ENCODE measurements at regions not wholly inside any gene's neighbourhood (a gene's known extent, or its start where the extent isn't known, plus 50 kb on each side); places are given as distances from the start of the nearest gene placed in this dataset.

DNA sequence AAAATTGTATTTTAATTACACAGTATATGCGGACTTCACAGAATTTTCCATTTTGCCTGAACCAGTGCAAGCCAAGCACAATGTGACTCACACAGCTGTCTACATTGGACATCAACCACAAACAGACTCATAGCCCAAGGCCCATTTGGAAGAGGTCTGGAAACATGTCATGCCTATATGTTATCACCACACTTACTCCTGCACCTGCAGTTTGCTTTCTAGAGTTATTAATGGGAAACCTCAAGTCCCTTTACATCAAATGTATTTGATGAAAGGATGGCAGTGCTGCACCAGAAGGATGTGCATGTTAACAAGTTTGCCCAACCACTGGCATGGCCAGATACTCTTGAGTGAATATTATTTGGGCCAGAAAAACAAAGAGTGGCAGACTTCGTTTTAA is 548.9 kb upstream of the CDH2 start:
- Mint-ChIP-seq H3K9me3 (ENCODE audit: low read depth) (peaks cover 2% of the 10 kb centered on the region), H3K36me3 (ENCODE audit: low read depth) (no peaks in the 10 kb centered on the region), H3K4me3 (ENCODE audit: unreplicated experiment) (no peak overlapping the region), H3K27ac (ENCODE audit: unreplicated experiment) (no peak overlapping the region), H3K4me1 (ENCODE audit: low read depth) (peaks cover 11% of the 10 kb centered on the region), H3K27me3 (ENCODE audit: low read depth) (no peaks in the 10 kb centered on the region)
- no peak for DNase-seq (ENCODE audit: low spot score)
- TF ChIP-seq, protein P1, sequence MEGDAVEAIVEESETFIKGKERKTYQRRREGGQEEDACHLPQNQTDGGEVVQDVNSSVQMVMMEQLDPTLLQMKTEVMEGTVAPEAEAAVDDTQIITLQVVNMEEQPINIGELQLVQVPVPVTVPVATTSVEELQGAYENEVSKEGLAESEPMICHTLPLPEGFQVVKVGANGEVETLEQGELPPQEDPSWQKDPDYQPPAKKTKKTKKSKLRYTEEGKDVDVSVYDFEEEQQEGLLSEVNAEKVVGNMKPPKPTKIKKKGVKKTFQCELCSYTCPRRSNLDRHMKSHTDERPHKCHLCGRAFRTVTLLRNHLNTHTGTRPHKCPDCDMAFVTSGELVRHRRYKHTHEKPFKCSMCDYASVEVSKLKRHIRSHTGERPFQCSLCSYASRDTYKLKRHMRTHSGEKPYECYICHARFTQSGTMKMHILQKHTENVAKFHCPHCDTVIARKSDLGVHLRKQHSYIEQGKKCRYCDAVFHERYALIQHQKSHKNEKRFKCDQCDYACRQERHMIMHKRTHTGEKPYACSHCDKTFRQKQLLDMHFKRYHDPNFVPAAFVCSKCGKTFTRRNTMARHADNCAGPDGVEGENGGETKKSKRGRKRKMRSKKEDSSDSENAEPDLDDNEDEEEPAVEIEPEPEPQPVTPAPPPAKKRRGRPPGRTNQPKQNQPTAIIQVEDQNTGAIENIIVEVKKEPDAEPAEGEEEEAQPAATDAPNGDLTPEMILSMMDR (IDR thresholded peaks at IDR 0.05) = no peak

DNA sequence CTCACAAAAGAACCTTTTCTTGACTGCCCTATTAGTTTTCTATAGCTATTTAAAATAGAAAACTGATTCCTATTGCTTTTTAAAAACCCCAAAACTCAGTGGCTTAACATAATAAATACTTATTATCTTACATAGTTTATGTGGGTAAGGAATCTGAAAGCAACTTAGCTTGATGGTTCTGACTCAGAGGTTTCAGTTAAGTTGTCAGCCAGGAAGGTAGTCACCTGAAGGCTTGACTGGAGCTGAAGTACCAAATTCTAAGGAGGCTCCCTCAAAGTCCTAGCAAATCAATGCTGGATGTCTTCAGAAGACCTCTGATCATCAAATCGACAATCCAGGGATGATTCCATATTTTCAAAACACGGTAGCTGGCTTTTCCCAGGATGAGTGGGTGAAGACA is 546.6 kb upstream of the CDH2 start:
- TF ChIP-seq, protein P1 (IDR thresholded peaks at IDR 0.05) = no peak
- Mint-ChIP-seq H3K36me3 (ENCODE audit: low read depth) (no peaks in the 10 kb centered on the region), H3K27ac (ENCODE audit: unreplicated experiment) (no peak overlapping the region), H3K4me3 (ENCODE audit: unreplicated experiment) (no peak overlapping the region), H3K9me3 (ENCODE audit: low read depth) (peaks cover 2% of the 10 kb centered on the region), H3K4me1 (ENCODE audit: low read depth) (peaks cover 19% of the 10 kb centered on the region), H3K27me3 (ENCODE audit: low read depth) (no peaks in the 10 kb centered on the region)
- no peak for DNase-seq (ENCODE audit: low spot score)

DNA sequence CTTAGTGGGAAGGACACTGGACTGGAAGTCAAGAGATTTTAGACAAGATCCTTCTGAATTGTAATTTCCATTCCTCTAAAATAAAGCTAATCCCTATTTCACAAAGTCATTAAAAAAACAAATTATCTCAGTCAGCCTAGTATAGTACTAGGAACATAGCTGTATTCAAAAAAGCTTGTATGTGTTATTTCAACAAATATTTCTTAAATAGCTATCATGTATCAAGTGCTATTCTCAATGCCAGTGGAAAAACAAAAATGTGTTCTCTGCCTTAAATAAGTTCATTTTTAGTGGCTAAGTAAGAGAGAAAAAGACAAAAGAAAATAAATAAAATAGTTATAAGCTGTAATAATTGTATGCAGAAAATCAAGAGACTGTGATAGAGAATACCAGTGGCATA is 541.8 kb upstream of the CDH2 start:
- H3K4me3 Mint-ChIP-seq (ENCODE audit: unreplicated experiment) = no peak overlapping the region
- peak overlapping the region; percentile 65 for H3K27ac Mint-ChIP-seq (ENCODE audit: unreplicated experiment)
- H3K9me3 Mint-ChIP-seq (ENCODE audit: low read depth) = peaks cover 8% of the 10 kb centered on the region
- TF ChIP-seq, protein P1 (IDR thresholded peaks at IDR 0.05) = no peak
- H3K4me1 Mint-ChIP-seq (ENCODE audit: low read depth) = peaks cover 30% of the 10 kb centered on the region
- DNase-seq (ENCODE audit: low spot score) = no peak
- no peaks in the 10 kb centered on the region for H3K27me3 Mint-ChIP-seq (ENCODE audit: low read depth)
- no peaks in the 10 kb centered on the region for H3K36me3 Mint-ChIP-seq (ENCODE audit: low read depth)

DNA sequence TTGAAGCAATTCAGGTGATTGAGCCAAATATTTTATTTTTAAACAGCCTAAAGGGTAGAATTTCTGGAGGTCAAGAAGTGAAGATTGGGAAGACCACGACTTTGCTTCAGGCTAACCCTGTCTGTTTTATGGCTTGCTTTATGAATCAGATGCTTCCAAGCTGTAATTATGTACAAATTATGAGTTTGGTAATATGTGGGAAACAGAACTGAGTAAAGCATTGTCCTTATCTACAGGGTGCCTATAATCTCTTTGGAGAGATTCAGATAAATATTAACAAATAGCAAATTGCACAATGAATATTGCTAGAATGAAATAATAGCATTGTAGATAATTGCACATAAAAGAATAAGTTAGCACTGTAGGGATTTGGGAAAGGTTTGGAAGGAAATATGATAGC is 539.4 kb upstream of the CDH2 start:
- H3K27me3 Mint-ChIP-seq (ENCODE audit: low read depth) = no peaks in the 10 kb centered on the region
- TF ChIP-seq, protein P1 (IDR thresholded peaks at IDR 0.05) = no peak
- no peaks in the 10 kb centered on the region for H3K36me3 Mint-ChIP-seq (ENCODE audit: low read depth)
- H3K9me3 Mint-ChIP-seq (ENCODE audit: low read depth) = peaks cover 5% of the 10 kb centered on the region
- no peak for DNase-seq (ENCODE audit: low spot score)
- no peak overlapping the region for H3K27ac Mint-ChIP-seq (ENCODE audit: unreplicated experiment)
- H3K4me1 Mint-ChIP-seq (ENCODE audit: low read depth) = peaks cover 28% of the 10 kb centered on the region
- no peak overlapping the region for H3K4me3 Mint-ChIP-seq (ENCODE audit: unreplicated experiment)

DNA sequence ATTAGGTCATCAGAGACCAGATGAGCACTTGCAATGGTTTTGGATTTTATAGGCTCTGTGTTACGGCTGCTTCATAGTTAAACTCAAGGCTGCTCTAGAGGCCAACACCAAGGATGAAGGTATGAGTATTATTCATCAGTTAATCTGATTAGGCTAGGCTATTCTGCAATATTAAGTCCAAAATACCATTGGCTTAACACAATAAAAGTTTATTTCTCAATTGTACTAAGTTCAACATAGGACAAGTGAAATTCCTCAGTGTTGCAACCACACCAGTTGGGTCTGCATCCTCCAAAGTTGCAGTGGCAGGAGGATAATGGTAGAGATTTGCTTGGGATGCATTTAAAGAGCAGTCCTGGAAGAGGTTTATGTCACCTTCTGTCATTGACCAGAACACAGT is 538.3 kb upstream of the CDH2 start:
- H3K27me3 Mint-ChIP-seq (ENCODE audit: low read depth) = no peaks in the 10 kb centered on the region
- DNase-seq (ENCODE audit: low spot score) = no peak
- TF ChIP-seq, protein P1 (IDR thresholded peaks at IDR 0.05) = no peak
- no peak overlapping the region for H3K27ac Mint-ChIP-seq (ENCODE audit: unreplicated experiment)
- H3K9me3 Mint-ChIP-seq (ENCODE audit: low read depth) = peaks cover 5% of the 10 kb centered on the region
- H3K36me3 Mint-ChIP-seq (ENCODE audit: low read depth) = no peaks in the 10 kb centered on the region
- H3K4me3 Mint-ChIP-seq (ENCODE audit: unreplicated experiment) = no peak overlapping the region
- H3K4me1 Mint-ChIP-seq (ENCODE audit: low read depth) = peaks cover 28% of the 10 kb centered on the region
